ENCODE measurements at regions not wholly inside any gene's neighbourhood (a gene's known extent, or its start where the extent isn't known, plus 50 kb on each side); places are given as distances from the start of the nearest gene placed in this dataset.

- TF ChIP-seq CTCF (IDR thresholded peaks at IDR 0.05 in 2 of 3, conservative IDR thresholded peaks at IDR 0.05 in 1 of 3; ENCODE audit: borderline replicate concordance in 1 of 3, insufficient read depth in 1 of 3, low read depth in 2 of 3, low read length in 2 of 3) (no peak), POLR2A (IDR thresholded peaks at IDR 0.05; ENCODE audit: borderline replicate concordance, extremely low read depth, insufficient read depth, insufficient read length) (no peak), ZNF274 (IDR thresholded peaks at IDR 0.05; ENCODE audit: low read depth, low read length) (no peak), ATF3 (IDR thresholded peaks at IDR 0.05) (no peak), EZH2 (IDR thresholded peaks at IDR 0.05) (no peak)
These were observed 59.9 kb downstream of the OTOL1 start for GRCh38 chr3:161556533-161556932.

Measured in HCT116 (cell line).